ENCODE measurements at regions not wholly inside any gene's neighbourhood (a gene's known extent, or its start where the extent isn't known, plus 50 kb on each side); places are given as distances from the start of the nearest gene placed in this dataset.

GRCh38 chr16:48946686-48947370, 334.8 kb downstream of the CBLN1 start:
- H3K27ac Mint-ChIP-seq: no peak overlapping the region

GRCh38 chr16:48942996-48943395, 333.0 kb upstream of the N4BP1 start:
- H3K36me3 Mint-ChIP-seq (ENCODE audit: insufficient read depth): no peaks in the 10 kb centered on the region
- H3K27ac Mint-ChIP-seq: no peak overlapping the region
- no peak for DNase-seq (ENCODE audit: low spot score, unreplicated experiment)
- peaks cover 15% of the 10 kb centered on the region for H3K27me3 Mint-ChIP-seq
- TF ChIP-seq CTCF (IDR thresholded peaks at IDR 0.05; ENCODE audit: unreplicated experiment): no peak
- peaks cover 21% of the 10 kb centered on the region for H3K4me1 Mint-ChIP-seq (ENCODE audit: low read depth)
- H3K9me3 Mint-ChIP-seq (ENCODE audit: low read depth): peaks cover 4% of the 10 kb centered on the region
- H3K4me3 Mint-ChIP-seq (ENCODE audit: low read depth): no peak overlapping the region

More at GRCh38 chr16:48946686-48947370, 334.8 kb downstream of the CBLN1 start:
- H3K27me3 Mint-ChIP-seq: peaks cover 15% of the 10 kb centered on the region
- no peak for DNase-seq (ENCODE audit: low spot score, unreplicated experiment)
- no peak overlapping the region for H3K4me3 Mint-ChIP-seq (ENCODE audit: low read depth)
- H3K4me1 Mint-ChIP-seq (ENCODE audit: low read depth): peaks cover 12% of the 10 kb centered on the region
- H3K9me3 Mint-ChIP-seq (ENCODE audit: low read depth): no peaks in the 10 kb centered on the region
- no peak for TF ChIP-seq CTCF (IDR thresholded peaks at IDR 0.05; ENCODE audit: unreplicated experiment)
- H3K36me3 Mint-ChIP-seq (ENCODE audit: insufficient read depth): no peaks in the 10 kb centered on the region

GRCh38 chr16:48936811-48937210, 326.8 kb upstream of the N4BP1 start:
- Mint-ChIP-seq H3K4me1 (ENCODE audit: low read depth) (peaks cover 19% of the 10 kb centered on the region), H3K27me3 (no peaks in the 10 kb centered on the region), H3K27ac (no peak overlapping the region), H3K4me3 (ENCODE audit: low read depth) (no peak overlapping the region), H3K9me3 (ENCODE audit: low read depth) (peaks cover 4% of the 10 kb centered on the region), H3K36me3 (ENCODE audit: insufficient read depth) (no peaks in the 10 kb centered on the region)
- no peak for DNase-seq (ENCODE audit: low spot score, unreplicated experiment)
- TF ChIP-seq CTCF (IDR thresholded peaks at IDR 0.05; ENCODE audit: unreplicated experiment): no peak

DNA sequence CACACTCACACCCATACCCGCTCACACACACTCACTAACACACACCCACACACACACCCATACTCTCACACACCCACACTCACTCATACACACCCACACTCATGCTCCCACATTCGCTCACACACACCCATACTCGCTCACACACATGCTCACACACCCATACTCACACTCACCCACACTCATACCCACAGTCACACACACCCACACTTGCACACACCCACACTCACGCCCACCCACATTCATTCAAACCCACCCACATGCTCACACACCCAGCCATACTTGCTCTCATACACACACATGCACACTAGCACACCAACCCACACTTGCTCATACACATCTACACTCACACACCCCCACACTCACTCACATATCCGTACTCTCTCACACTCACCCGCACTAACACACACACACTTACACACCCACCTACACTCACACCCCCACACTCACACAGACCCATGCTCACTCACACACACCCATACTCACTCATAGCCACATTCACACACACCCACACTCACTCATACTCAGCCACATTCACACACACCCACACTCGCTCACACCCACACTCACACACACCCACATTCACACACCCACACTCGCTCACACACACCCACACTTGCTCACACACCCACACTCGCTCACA, 322.4 kb upstream of the N4BP1 start:
- H3K4me1 Mint-ChIP-seq (ENCODE audit: low read depth): no peaks in the 10 kb centered on the region
- H3K27me3 Mint-ChIP-seq: peaks cover 8% of the 10 kb centered on the region
- no peak for DNase-seq (ENCODE audit: low spot score, unreplicated experiment)
- H3K4me3 Mint-ChIP-seq (ENCODE audit: low read depth): no peak overlapping the region
- no peaks in the 10 kb centered on the region for H3K9me3 Mint-ChIP-seq (ENCODE audit: low read depth)
- no peak for TF ChIP-seq CTCF (IDR thresholded peaks at IDR 0.05; ENCODE audit: unreplicated experiment)
- H3K27ac Mint-ChIP-seq: no peak overlapping the region
- no peaks in the 10 kb centered on the region for H3K36me3 Mint-ChIP-seq (ENCODE audit: insufficient read depth)

GRCh38 chr16:48930951-48931553, 321.1 kb upstream of the N4BP1 start:
- H3K9me3 Mint-ChIP-seq (ENCODE audit: low read depth): no peaks in the 10 kb centered on the region
- H3K27ac Mint-ChIP-seq: no peak overlapping the region
- H3K27me3 Mint-ChIP-seq: peaks cover 8% of the 10 kb centered on the region
- H3K4me3 Mint-ChIP-seq (ENCODE audit: low read depth): no peak overlapping the region
- DNase-seq (ENCODE audit: low spot score, unreplicated experiment): no peak
- no peak for TF ChIP-seq CTCF (IDR thresholded peaks at IDR 0.05; ENCODE audit: unreplicated experiment)
- no peaks in the 10 kb centered on the region for H3K4me1 Mint-ChIP-seq (ENCODE audit: low read depth)
- no peaks in the 10 kb centered on the region for H3K36me3 Mint-ChIP-seq (ENCODE audit: insufficient read depth)

Data from progenitor cell of endocrine pancreas (in vitro differentiated cells).